ENCODE measurements at regions not wholly inside any gene's neighbourhood (a gene's known extent, or its start where the extent isn't known, plus 50 kb on each side); places are given as distances from the start of the nearest gene placed in this dataset.

DNA sequence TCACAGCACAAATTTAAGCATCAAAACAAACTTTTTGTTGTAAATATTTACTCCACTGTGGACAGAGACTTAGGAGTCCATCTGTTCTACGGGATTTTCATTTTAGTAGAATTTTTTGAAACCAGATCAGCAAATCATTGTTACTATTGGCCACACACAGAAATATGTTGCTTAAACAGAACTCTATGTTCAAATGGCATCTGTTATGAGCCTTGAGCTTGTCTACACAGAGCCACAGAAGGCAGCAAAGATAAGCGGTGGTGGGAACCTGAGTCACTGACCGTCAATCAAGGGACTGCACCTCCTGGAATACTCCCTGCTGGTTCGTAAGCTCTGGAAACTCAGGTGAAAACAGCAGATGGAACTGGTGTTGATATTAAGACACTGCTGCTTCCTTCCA, 156.8 kb downstream of the TMEM200C start (continued):
- TF ChIP-seq, protein P1, sequence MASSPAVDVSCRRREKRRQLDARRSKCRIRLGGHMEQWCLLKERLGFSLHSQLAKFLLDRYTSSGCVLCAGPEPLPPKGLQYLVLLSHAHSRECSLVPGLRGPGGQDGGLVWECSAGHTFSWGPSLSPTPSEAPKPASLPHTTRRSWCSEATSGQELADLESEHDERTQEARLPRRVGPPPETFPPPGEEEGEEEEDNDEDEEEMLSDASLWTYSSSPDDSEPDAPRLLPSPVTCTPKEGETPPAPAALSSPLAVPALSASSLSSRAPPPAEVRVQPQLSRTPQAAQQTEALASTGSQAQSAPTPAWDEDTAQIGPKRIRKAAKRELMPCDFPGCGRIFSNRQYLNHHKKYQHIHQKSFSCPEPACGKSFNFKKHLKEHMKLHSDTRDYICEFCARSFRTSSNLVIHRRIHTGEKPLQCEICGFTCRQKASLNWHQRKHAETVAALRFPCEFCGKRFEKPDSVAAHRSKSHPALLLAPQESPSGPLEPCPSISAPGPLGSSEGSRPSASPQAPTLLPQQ (tag by site-specific recombination; IDR thresholded peaks at IDR 0.05), result no peak

DNA sequence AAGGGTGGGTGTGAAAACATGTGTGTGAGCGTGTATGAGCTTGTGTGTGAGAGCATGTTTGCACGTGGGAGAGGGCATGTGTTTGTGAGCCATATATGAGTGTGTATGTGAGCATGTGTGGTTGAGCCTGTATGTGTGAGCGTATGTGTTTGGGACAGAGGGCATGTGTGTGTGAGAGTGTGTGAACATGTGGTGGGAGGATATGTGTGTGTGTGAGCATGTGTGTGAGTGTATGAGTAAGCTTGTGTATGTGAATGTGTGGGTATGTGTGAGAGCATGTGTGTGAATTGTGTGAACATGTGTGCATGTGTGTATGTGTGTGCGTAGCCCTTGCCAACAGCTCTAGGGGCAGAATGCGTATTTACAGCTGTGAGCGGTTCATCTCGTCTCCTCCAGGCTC, 163.0 kb downstream of the TMEM200C start:
- no peaks in the 10 kb centered on the region for H3K4me1 ChIP-seq (ENCODE audit: control insufficient read depth, insufficient read depth, low read length)
- POLR2A ChIA-PET, result no interaction called here
- no peak overlapping the region for H3K4me3 ChIP-seq (ENCODE audit: low read depth, low read length)
- no peaks in the 10 kb centered on the region for H3K36me3 ChIP-seq (ENCODE audit: control insufficient read depth in 2 of 2, insufficient read depth in 1 of 2, low read length in 2 of 2)
- no peaks in the 10 kb centered on the region for H3K9me3 ChIP-seq (ENCODE audit: control insufficient read depth, insufficient read depth, low read depth, low read length)
- peak; percentile 23; the same call in 1 of the 2 replicates for TF ChIP-seq ZNF791 (tag by site-specific recombination; IDR thresholded peaks at IDR 0.05)
- no peak for TF ChIP-seq SP2 (tag by site-specific recombination; IDR thresholded peaks at IDR 0.05)
- no peak overlapping the region for H3K27ac ChIP-seq (ENCODE audit: extremely low read depth, low read depth, low read length)
- CTCF ChIA-PET, result no interaction called here

GRCh38 chr18:5729983-5730699, 165.2 kb downstream of the TMEM200C start:
- Histone ChIP-seq H3K27ac (ENCODE audit: extremely low read depth, low read depth, low read length) (no peak overlapping the region), H3K9me3 (ENCODE audit: control insufficient read depth, insufficient read depth, low read depth, low read length) (no peaks in the 10 kb centered on the region), H3K4me3 (ENCODE audit: low read depth, low read length) (no peak overlapping the region), H3K36me3 (ENCODE audit: control insufficient read depth in 2 of 2, insufficient read depth in 1 of 2, low read length in 2 of 2) (no peaks in the 10 kb centered on the region), H3K4me1 (ENCODE audit: control insufficient read depth, insufficient read depth, low read length) (no peaks in the 10 kb centered on the region)
- POLR2A ChIA-PET, result no interaction called here
- CTCF ChIA-PET, result interaction anchor here (0.8 kb wide), 2 partner anchors 15 to 17 kb away, joined by 3 read pairs; no protein-coding TSS in a partner anchor
- TF ChIP-seq ZNF610 (tag by site-specific recombination; IDR thresholded peaks at IDR 0.05; ENCODE audit: borderline replicate concordance) (no peak), ZNF391 (tag by site-specific recombination; IDR thresholded peaks at IDR 0.05; ENCODE audit: borderline replicate concordance, low read depth) (no peak)

- H3K36me3 ChIP-seq (ENCODE audit: control insufficient read depth in 2 of 2, insufficient read depth in 1 of 2, low read length in 2 of 2), result no peaks in the 10 kb centered on the region
- POLR2A ChIA-PET, result no interaction called here
- H3K4me1 ChIP-seq (ENCODE audit: control insufficient read depth, insufficient read depth, low read length), result no peaks in the 10 kb centered on the region
- no peak overlapping the region for H3K27ac ChIP-seq (ENCODE audit: extremely low read depth, low read depth, low read length)
- H3K4me3 ChIP-seq (ENCODE audit: low read depth, low read length), result no peak overlapping the region
- CTCF ChIA-PET, result no interaction called here
- no peaks in the 10 kb centered on the region for H3K9me3 ChIP-seq (ENCODE audit: control insufficient read depth, insufficient read depth, low read depth, low read length)
- TF ChIP-seq ZBTB1 (tag by site-specific recombination; IDR thresholded peaks at IDR 0.05) (no peak), PATZ1 (tag by site-specific recombination; IDR thresholded peaks at IDR 0.05) (no peak), PBX3 (CRISPR knock-in tag; IDR thresholded peaks at IDR 0.05) (no peak)
Observed at GRCh38 chr18:5728531-5728930, 166.8 kb downstream of the TMEM200C start.

GRCh38 chr18:5726011-5726410, 169.3 kb downstream of the TMEM200C start:
- ChIA-PET POLR2A (no interaction called here), CTCF (interaction anchor here (1.3 kb wide), 1 partner anchor 12 kb away, joined by 3 read pairs; no protein-coding TSS in a partner anchor)
- H3K4me3 ChIP-seq (ENCODE audit: low read depth, low read length), result no peak overlapping the region
- no peak for TF ChIP-seq ZNF335 (tag by site-specific recombination; conservative IDR thresholded peaks at IDR 0.05)
- TF ChIP-seq ZNF501 (tag by site-specific recombination; IDR thresholded peaks at IDR 0.05), result no peak
- TF ChIP-seq WT1 (tag by site-specific recombination; IDR thresholded peaks at IDR 0.05), result no peak
- no peak for TF ChIP-seq ZNF48 (tag by site-specific recombination; IDR thresholded peaks at IDR 0.05)
- no peak for TF ChIP-seq ZNF23 (tag by site-specific recombination; IDR thresholded peaks at IDR 0.05; ENCODE audit: borderline replicate concordance)
- no peaks in the 10 kb centered on the region for H3K36me3 ChIP-seq (ENCODE audit: control insufficient read depth in 2 of 2, insufficient read depth in 1 of 2, low read length in 2 of 2)
- no peaks in the 10 kb centered on the region for H3K4me1 ChIP-seq (ENCODE audit: control insufficient read depth, insufficient read depth, low read length)
- no peaks in the 10 kb centered on the region for H3K9me3 ChIP-seq (ENCODE audit: control insufficient read depth, insufficient read depth, low read depth, low read length)
- H3K27ac ChIP-seq (ENCODE audit: extremely low read depth, low read depth, low read length), result no peak overlapping the region
